Nephron (organoid): ENCODE measurements at regions not wholly inside any gene's neighbourhood (a gene's known extent, or its start where the extent isn't known, plus 50 kb on each side); places are given as distances from the start of the nearest gene placed in this dataset.

ENCODE experiments used
- H3K27ac Mint-ChIP-seq, 3 experiments: 2 replicates each; pipeline ENCODE4 v1.8.0; 2020; ENCODE audit warnings: mixed read lengths in 3 of 3, mild to moderate bottlenecking in 2 of 3, moderate library complexity in 1 of 3
- H3K27me3 Mint-ChIP-seq: 2 replicates; pipeline ENCODE4 v1.8.0; 2021; ENCODE audit warnings: low read depth, mild to moderate bottlenecking, moderate library complexity, mixed read lengths
- H3K36me3 Mint-ChIP-seq: 2 replicates; pipeline ENCODE4 v1.8.0; 2020; ENCODE audit warnings: low read depth, mixed read lengths
- H3K4me1 Mint-ChIP-seq: 2 replicates; pipeline ENCODE4 v1.8.0; 2020; ENCODE audit warnings: mixed read lengths
- H3K4me3 Mint-ChIP-seq, 3 experiments: 2 replicates each; pipeline ENCODE4 v1.8.0; 2020; ENCODE audit warnings: mild to moderate bottlenecking in 3 of 3, mixed read lengths in 3 of 3, moderate library complexity in 2 of 3
- H3K9me3 Mint-ChIP-seq: 2 replicates; pipeline ENCODE4 v1.8.0; 2020; ENCODE audit warnings: mixed read lengths
- CTCF ChIP-seq, 3 experiments: fragments of 200-600 bp; sonication (generic); IDR thresholded peaks; one replicate each; pipeline ENCODE4 v1.5.0; 2021; ENCODE audit warnings: antibody characterized with exemption in 3 of 3; ENCODE audit not compliant: unreplicated experiment in 3 of 3

GRCh38 chr10:123262456-123262855, 108.3 kb downstream of the BUB3 start:
- TF ChIP-seq CTCF (IDR thresholded peaks at IDR 0.05; ENCODE audit: unreplicated experiment in 3 of 3) = no peak
- Mint-ChIP-seq H3K4me1 (peaks cover 5% of the 10 kb centered on the region), H3K27ac (no peak overlapping the region), H3K9me3 (no peaks in the 10 kb centered on the region), H3K36me3 (no peaks in the 10 kb centered on the region), H3K4me3 (no peak overlapping the region), H3K27me3 (peaks cover 5% of the 10 kb centered on the region)

GRCh38 chr10:123266971-123267370, 112.8 kb downstream of the BUB3 start:
- H3K36me3 Mint-ChIP-seq = no peaks in the 10 kb centered on the region
- H3K27ac Mint-ChIP-seq = no peak overlapping the region
- no peak overlapping the region for H3K4me3 Mint-ChIP-seq
- peaks cover 5% of the 10 kb centered on the region for H3K4me1 Mint-ChIP-seq
- H3K27me3 Mint-ChIP-seq = peaks cover 5% of the 10 kb centered on the region
- H3K9me3 Mint-ChIP-seq = no peaks in the 10 kb centered on the region
- TF ChIP-seq CTCF (IDR thresholded peaks at IDR 0.05; ENCODE audit: unreplicated experiment in 3 of 3) = no peak

GRCh38 chr10:123269017-123269552, 114.9 kb downstream of the BUB3 start:
- Mint-ChIP-seq H3K36me3 (no peaks in the 10 kb centered on the region), H3K27me3 (peaks cover 25% of the 10 kb centered on the region), H3K4me1 (peaks cover under 1% of the 10 kb centered on the region), H3K9me3 (no peaks in the 10 kb centered on the region), H3K4me3 (no peak overlapping the region), H3K27ac (no peak overlapping the region)
- TF ChIP-seq CTCF (IDR thresholded peaks at IDR 0.05; ENCODE audit: unreplicated experiment in 3 of 3) = no peak

GRCh38 chr10:123269675-123270074, 115.5 kb downstream of the BUB3 start:
- H3K36me3 Mint-ChIP-seq = no peaks in the 10 kb centered on the region
- H3K4me3 Mint-ChIP-seq = no peak overlapping the region
- H3K4me1 Mint-ChIP-seq = peaks cover 7% of the 10 kb centered on the region
- TF ChIP-seq CTCF (IDR thresholded peaks at IDR 0.05; ENCODE audit: unreplicated experiment in 3 of 3) = no peak
- no peaks in the 10 kb centered on the region for H3K9me3 Mint-ChIP-seq
- H3K27me3 Mint-ChIP-seq = peaks cover 31% of the 10 kb centered on the region
- H3K27ac Mint-ChIP-seq = no peak overlapping the region

- peaks cover 12% of the 10 kb centered on the region for H3K4me1 Mint-ChIP-seq
- no peak overlapping the region for H3K4me3 Mint-ChIP-seq
- no peaks in the 10 kb centered on the region for H3K36me3 Mint-ChIP-seq
- peaks cover 36% of the 10 kb centered on the region for H3K27me3 Mint-ChIP-seq
- H3K9me3 Mint-ChIP-seq = peaks cover 2% of the 10 kb centered on the region
- H3K27ac Mint-ChIP-seq = no peak overlapping the region
- no peak for TF ChIP-seq CTCF (IDR thresholded peaks at IDR 0.05; ENCODE audit: unreplicated experiment in 3 of 3)
Observed at GRCh38 chr10:123270221-123270620, 116.0 kb downstream of the BUB3 start.

GRCh38 chr10:123270806-123271205, 116.6 kb downstream of the BUB3 start:
- no peak for TF ChIP-seq CTCF (IDR thresholded peaks at IDR 0.05; ENCODE audit: unreplicated experiment in 3 of 3)
- no peak overlapping the region for H3K27ac Mint-ChIP-seq
- no peaks in the 10 kb centered on the region for H3K36me3 Mint-ChIP-seq
- peaks cover 13% of the 10 kb centered on the region for H3K4me1 Mint-ChIP-seq
- H3K27me3 Mint-ChIP-seq = peaks cover 42% of the 10 kb centered on the region
- no peak overlapping the region for H3K4me3 Mint-ChIP-seq
- peaks cover 5% of the 10 kb centered on the region for H3K9me3 Mint-ChIP-seq
